ENCODE measurements at regions not wholly inside any gene's neighbourhood (a gene's known extent, or its start where the extent isn't known, plus 50 kb on each side); places are given as distances from the start of the nearest gene placed in this dataset.
"Not testable (repeated sequence)": the region's sequence is repeated elsewhere in the genome, so short reads cannot be mapped to it uniquely, and the experiment has no call there.

DNA sequence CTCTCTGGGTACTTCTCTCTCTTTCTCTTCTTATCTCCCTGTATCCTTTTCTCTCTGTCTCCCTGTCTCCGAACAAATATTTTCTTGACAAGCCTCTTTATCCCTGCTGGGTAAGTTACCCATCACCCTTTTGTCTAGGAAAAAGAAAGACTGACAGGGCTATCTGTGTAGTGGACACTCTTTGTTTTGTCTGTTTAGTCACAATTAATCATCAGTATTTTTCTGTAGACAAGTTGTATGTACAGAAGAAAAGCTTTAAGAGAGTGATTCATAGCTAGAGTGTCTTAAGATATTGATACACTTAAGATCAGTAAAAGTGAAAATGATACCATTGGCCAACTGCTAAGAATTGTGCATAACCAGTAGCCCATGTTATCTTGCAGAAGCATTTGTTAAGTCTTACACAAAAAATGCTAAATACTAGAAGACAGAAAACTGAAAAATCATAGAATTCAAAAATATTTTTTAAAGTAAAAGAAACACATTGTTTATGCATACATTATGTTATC is 1043.8 kb upstream of the EDIL3 start:
- DNase-seq = no peak

DNA sequence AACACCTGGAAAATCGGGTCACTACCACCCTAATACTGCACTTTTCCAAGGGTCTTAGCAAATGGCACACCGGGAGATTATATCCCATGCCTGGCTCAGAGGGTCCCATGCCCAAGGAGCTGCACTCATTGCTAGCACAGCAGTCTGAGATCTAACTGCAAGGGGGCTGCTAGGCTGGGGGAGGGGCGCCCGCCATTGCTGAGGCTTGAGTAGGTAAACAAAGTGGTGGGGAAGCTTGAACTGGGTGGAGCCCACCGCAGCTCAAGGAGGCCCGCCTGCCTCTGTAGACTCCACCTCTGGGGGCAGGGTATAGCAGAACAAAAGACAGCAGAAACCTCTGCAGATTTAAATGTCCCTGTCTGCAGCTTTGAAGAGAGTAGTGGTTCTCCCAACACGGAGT is 1047.0 kb upstream of the EDIL3 start:
- not testable (repeated sequence) for DNase-seq

DNA sequence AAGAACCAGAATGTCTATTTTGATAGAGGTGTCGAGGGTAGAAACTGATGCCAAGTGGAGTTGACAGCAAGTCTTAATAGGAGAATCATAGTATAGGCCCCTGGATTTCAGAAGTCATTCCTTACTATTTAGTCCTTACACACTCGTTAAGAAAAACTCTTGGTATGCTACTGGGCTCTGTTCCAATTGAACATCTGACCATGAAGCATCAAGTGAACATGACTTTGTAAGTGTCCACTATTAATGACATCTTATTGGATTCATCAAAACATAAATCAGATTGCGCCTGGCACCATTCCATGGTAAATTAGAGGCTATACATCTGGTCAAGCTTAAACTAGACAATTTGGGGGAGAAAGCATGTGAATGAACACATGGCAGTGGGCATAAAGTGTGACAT is 1056.5 kb upstream of the EDIL3 start:
- no peak for DNase-seq

DNA sequence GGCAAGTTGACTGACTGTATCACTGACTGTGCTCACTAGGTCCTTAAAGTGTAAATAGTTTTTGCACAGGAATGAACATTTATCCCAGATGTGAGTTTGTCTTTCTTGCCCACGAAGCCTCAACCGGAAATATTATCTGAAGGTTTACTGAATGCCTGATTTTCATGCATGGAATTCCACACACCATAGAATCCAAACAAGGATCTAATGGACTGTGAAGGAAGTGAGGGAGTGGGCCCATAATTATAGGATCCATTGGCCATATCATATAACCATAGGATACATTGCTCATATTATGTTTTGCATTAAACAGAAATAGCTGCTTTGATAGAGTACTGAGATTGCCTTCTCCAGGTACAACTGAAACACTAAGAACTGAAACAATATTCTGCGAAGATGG is 1057.2 kb upstream of the EDIL3 start:
- no peak for DNase-seq

DNA sequence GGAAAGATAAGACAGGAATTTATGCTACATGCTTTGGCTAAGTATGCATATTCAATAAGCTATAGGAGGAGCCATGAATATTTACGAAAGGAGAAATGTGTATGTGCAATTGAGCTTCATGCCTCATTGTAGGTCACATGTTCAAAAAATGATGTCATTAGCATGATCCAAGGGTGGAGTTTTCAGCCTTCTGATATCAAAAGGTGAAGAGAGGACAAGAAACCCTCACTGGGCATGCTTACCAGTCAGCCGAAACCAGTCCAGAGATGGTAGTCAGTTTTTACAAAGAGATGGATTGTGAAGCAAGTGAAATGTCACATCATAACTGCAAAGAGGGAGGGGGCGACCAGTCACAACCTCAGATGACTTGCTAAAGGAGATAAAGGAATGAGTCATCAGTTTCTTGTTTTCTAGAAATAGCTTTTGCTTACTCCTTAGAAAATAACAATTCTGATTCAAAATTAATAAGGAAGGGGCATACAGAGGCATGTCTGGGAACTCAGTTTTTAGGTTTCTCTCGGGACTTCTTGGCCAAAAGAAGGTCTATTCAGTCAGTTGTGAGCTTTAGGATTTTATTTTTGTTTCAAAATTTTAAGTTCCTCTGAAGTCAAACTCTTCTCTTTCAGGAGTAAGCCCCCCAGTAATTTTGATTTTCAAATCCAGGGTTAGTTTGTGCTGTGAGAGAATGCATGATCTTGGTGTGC is 1067.8 kb upstream of the EDIL3 start:
- no peak for DNase-seq

- no peak for DNase-seq
Observed at GRCh38 chr5:85453026-85453349, 1068.3 kb upstream of the EDIL3 start.

- no peak for DNase-seq
Observed at GRCh38 chr5:85458319-85458718, 1073.6 kb upstream of the EDIL3 start.

DNA sequence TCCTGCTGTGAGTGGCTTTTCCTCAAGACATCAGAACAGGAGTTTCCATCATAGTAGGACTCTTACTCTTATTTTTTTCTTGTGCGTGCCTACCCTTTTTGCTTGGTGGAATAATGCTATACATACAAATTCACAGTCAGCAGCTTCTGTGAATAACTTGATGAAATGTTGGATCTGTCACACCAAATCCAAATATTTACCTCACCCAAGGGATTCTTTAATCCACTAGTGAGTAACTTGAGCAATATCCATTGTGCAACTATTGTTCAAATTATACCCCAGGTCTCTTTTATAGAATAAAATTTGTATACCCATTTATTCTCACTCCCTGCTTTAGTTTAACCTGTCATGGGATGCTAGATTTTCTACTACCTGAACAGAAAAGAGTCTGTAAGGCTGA is 1078.3 kb upstream of the EDIL3 start:
- DNase-seq = no peak

DNA sequence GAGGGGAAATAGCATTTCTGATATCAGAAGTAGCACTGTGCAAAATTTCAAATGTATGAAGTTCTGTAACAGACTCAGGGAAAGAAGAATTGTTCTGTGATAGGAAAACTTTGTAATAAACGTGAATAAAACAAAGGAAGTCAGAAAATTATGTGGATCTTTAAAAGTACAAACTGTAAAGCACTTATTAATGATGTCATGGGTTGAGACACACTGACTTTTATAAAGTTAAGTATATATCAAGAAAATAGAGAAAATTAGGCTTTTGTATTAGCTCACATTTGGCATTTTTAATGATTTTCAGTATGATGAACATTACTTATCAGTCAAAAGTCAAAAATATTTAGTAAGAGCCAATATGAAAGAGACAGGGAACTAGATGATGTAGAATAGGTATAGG is 1081.7 kb upstream of the EDIL3 start:
- no peak for DNase-seq

DNA sequence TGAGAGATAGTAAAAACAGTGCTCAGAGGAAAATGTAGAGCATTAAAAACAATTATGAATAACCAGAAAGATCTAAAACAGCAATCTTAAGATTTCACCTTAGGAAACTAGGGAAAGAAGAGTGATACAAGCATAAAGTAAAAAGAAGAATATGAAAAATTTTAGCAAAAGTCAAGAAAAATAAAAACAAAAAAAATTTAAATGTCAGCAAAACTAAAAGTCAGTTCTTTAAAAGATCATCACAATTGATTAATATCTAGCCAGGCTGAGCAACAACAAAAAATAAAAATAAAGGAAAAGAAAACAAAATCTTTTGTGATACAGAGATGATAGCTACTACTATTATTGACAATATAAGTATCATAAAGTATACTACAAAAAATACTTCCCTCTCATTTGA is 1088.1 kb upstream of the EDIL3 start:
- DNase-seq = no peak

DNA sequence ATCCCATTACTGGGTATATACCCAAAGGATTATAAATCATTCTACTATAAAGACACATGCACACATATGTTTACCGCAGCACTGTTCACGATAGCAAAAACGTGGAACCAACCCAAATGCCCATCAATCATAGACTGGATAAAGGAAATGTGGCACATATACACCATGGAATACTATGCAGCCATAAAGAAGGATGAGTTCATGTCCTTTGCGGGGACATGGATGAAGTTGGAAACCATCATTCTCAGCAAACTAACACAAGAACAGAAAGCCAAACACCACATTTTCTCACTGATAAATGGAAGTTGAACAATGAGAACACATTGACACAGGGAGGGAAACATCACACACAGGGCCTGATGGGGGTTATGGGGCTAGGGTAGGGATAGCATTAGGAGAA is 1090.5 kb upstream of the EDIL3 start:
- not testable (repeated sequence) for DNase-seq

- no peak for DNase-seq
Observed at GRCh38 chr5:85476617-85477016, 1091.9 kb upstream of the EDIL3 start.

DNA sequence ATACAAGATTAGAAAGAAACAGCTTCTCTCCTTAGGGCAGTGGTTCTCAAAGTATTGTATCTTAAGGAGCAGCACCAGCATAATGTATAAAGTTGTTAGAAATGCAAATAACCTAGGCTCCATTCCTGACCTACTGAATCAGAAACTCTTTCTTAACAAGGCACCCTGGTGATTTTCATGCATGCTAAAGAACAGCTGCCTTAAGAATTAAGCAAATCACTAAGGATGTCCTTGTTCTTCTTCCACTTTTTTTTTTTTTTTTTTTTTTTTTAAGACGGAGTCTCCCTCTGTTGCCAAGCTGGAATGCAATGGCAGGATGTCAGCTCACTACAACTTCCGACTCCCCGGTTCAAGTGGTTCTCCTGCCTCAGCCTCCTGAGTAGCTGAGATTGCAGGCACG is 1095.2 kb upstream of the EDIL3 start:
- no peak for DNase-seq

DNA sequence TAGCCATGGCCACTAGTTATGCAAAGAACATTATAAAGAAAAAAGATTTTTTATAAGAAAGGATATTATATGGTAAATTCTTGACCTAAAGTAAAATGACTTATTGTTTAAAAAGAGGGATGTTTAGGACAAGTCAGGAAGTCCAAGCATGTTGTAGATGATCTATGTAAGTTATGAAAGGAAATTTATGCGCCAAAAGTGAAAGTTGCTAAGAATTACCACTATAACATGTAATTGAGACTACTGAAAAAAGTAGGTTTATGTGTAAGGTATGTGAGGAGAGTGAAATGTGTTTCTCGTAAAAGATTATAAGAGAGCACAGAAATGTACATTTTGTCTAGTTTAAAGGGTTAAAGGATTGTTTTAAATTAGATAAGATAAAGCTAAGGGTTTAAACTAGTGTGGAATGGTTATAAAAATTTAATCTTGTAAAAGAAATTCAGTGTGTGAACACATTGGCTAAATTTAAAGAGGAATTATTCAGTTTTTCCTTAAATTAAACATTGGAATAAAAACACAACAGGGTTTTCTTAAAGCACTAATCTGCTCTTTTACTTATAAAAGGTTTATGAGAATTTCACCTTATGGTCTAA is 1100.4 kb upstream of the EDIL3 start:
- no peak for DNase-seq

GRCh38 chr5:85488295-85488694 is 1103.6 kb upstream of the EDIL3 start:
- DNase-seq = no peak

GRCh38 chr5:85500869-85501268 is 1116.2 kb upstream of the EDIL3 start:
- DNase-seq = no peak

DNA sequence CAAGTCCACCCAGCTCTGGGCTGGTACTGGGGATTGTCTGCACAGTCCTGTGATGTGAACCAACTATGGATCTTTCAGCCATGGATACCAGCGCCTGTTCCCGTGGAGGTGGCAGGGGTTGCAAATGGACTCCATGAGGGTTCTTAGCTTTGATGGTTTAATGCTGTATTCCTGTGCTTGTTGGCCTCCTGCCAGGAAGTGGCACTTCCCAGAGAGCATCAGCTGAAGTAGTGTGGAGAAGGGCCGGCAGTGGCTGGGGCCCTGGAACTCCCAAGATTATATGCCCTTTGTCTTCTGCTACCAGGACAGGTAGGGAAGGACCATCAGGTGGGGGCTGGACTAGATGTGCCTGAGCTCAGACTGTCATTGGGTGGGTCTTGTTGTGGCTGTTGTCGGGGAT is 1104.8 kb upstream of the COX7C start:
- no peak for DNase-seq

- DNase-seq = no peak
Observed at GRCh38 chr5:85515588-85515987, 1102.2 kb upstream of the COX7C start.

DNA sequence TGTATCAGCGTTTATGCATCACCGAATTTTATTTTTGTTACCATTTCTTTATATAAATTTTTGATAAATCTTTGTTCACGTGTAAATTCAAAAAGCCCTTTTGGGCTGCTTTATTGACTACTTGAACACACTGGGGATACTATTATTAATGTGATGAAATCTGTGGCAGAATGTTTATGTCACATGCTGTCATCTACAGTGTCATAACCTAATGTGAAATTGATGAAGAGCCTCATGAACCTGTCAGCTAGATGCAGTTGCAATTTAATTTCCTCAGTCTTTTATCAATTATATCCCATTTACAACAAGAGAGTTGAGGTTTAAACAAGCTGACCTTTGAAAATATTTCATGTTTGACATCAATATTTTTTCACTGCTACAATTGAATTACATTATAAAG is 1100.4 kb upstream of the COX7C start:
- no peak for DNase-seq

DNA sequence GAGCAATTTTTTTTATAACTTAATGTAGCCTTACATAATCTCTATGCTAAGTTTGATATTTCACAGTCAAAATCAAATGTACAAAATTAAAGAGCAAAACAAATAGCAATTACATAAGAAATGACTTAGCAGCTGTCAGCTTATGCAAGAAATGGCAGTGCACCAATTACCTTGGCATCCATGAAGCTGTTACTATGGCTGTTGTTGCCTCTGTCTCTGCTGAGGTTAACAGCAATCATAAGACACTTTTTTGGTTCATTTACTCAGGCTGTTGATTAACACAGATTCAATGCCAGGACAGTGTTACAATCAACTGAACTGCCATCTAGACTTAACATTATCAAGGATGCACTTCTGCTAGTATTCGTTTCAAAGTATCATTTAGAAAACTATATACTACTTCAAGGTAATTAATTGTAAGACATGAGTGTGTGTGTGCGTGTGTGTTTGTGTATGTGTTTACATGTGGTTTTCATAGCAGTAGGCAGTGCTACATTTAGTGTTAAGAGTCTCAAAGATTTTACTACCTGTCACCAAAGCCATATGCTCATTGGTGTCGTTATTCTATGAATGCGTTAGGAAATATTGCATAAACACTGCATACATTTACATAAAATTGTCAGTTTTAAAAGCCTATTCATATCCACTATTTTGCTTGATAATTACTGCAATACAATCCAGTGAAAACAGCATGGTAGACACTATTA is 1084.2 kb upstream of the COX7C start:
- DNase-seq = no peak

DNA sequence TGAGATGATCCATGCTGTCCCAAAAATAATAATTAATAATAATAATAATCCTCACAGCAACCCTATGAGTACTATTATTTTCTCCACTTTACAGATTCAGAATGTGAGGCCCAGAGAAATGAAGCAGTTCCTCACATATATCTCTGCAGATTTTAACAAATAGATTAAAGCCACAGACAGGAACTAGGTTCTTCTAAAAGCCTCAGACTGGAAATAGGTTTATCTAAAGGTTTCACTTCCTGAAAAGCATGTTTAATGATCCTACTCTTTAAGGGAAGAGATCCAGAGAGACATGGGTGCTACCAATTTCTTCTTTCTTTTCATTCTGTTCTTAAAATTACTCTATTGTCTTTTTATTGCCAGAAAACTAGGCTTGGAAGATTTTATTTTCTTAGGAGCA is 1079.4 kb upstream of the COX7C start:
- DNase-seq = no peak

GRCh38 chr5:85545129-85545528 is 1072.6 kb upstream of the COX7C start:
- DNase-seq = no peak

GRCh38 chr5:85549229-85549628 is 1068.5 kb upstream of the COX7C start:
- no peak for DNase-seq

DNA sequence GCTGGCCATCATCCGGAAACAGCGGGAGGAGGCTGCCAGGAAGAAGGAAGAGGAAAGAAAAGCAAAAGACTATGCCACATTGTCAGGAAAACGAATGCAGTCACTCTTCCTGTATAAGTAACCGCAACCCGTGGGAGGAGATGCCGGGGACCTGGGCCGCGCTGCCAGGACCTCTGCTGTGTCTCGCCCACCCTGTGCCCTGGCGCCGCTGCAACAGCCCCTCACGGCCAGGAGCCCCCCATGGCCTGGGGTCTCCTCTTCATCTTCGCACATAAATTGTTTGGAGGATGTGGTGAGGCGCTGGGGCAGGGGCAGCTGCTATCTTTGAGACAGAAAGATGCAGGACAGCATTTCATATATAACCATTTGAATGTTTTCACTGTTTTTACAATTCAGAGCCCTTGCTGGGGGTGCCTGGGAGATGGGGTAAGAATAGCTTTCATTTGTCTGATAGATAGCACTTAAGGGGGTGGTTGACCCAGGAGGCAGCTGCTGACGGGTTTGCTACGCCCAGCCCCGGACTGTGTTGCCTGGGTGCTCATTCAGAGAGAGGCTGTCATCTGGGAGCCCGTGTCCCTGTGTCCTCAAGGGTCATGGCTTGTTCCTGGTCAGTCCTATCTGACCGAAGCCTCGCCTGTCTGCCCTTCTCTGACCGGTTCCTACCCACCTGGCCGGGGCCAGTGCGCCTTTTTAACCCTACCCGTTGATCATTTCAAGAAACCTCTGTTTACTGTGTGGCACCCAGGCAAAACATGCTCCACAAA is 1067.7 kb upstream of the COX7C start:
- no peak for DNase-seq
